ENCODE measurements at regions not wholly inside any gene's neighbourhood (a gene's known extent, or its start where the extent isn't known, plus 50 kb on each side); places are given as distances from the start of the nearest gene placed in this dataset.

- 92% methylated on average over 3 of the region's 3 CpGs; no CpG with 5 or more reads in 1 of the 2 experiments for whole genome bisulfite sequencing, 2 experiments (ENCODE audit: extremely low coverage in 1 of 2, insufficient coverage in 1 of 2, insufficient read length in 1 of 2, insufficient replicate concordance in 2 of 2, low coverage in 1 of 2, low lambda C conversion rate in 2 of 2, missing lambda C conversion rate in 1 of 2)
- Histone ChIP-seq H3K4ac (replicated peaks; ENCODE audit: insufficient read length, low read depth, low read length) (no peak overlapping the region), H3K9me3 (ENCODE audit: insufficient read depth in 2 of 2, low read depth in 1 of 2, low read length in 1 of 2) (peaks cover 0 to 6% of the 10 kb centered on the region in 2 experiments; a peak in 1 of 4 replicates), H4K91ac (replicated peaks; ENCODE audit: insufficient read length, low read length) (no peak overlapping the region), H3K4me3 (ENCODE audit: extremely low read depth in 1 of 4, insufficient read depth in 2 of 4, low read depth in 3 of 4, low read length in 4 of 4) (no peak overlapping the region), H3K79me1 (ENCODE audit: low read depth, low read length) (no peaks in the 10 kb centered on the region), H2BK120ac (replicated peaks; ENCODE audit: low read depth, low read length) (no peak overlapping the region), H4K20me1 (replicated peaks in 1 of 2; ENCODE audit: control insufficient read depth in 1 of 2, insufficient read depth in 2 of 2, low read length in 2 of 2) (no peaks in the 10 kb centered on the region), H2BK20ac (ENCODE audit: low read length) (no peak overlapping the region), H3K14ac (ENCODE audit: insufficient read length) (no peak overlapping the region), H3K27ac (ENCODE audit: low read depth, low read length) (no peak overlapping the region), H3K36me3 (ENCODE audit: control insufficient read depth in 2 of 4, insufficient read depth in 4 of 4, low read length in 3 of 4) (no peaks in the 10 kb centered on the region), H4K8ac (ENCODE audit: extremely low read depth, insufficient read depth, low read length) (no peak overlapping the region), H2BK5ac (ENCODE audit: low read depth, low read length) (no peak overlapping the region), H2AK5ac (ENCODE audit: low read depth, low read length) (no peak overlapping the region), H3K27me3 (replicated peaks in 1 of 4; ENCODE audit: control insufficient read depth in 3 of 4, extremely low read depth in 1 of 4, insufficient read depth in 3 of 4, low read length in 3 of 4) (no peaks in the 10 kb centered on the region), H2BK15ac (ENCODE audit: low read length) (no peak overlapping the region), H4K5ac (ENCODE audit: insufficient read length, low read depth, low read length) (no peak overlapping the region), H3K23me2 (ENCODE audit: low read depth, low read length) (no peaks in the 10 kb centered on the region), H2BK12ac (ENCODE audit: low read depth, low read length) (no peak overlapping the region), H3K23ac (ENCODE audit: insufficient read length) (no peak overlapping the region), H2AFZ (ENCODE audit: low read length) (0 out of 2 replicates have a peak overlapping the region, but pooled peaks have one; percentile 19), H3K9ac (replicated peaks in 1 of 4; ENCODE audit: extremely low read depth in 1 of 4, low read depth in 3 of 4, low read length in 3 of 4) (no peak overlapping the region), H3K79me2 (ENCODE audit: control insufficient read depth in 1 of 2, insufficient read depth in 2 of 2, low read length in 2 of 2) (no peaks in the 10 kb centered on the region), H3K18ac (ENCODE audit: extremely low read depth, low read length) (no peak overlapping the region), H3K4me1 (replicated peaks in 1 of 4; ENCODE audit: control insufficient read depth in 3 of 4, insufficient read depth in 4 of 4, low read length in 3 of 4) (no peaks in the 10 kb centered on the region), H3K4me2 (ENCODE audit: insufficient read depth in 1 of 2, low read depth in 2 of 2, low read length in 2 of 2) (no peak overlapping the region), H3K56ac (replicated peaks; ENCODE audit: insufficient read length, low read depth, low read length) (no peak overlapping the region)
- FAIRE-seq (no peak), DNase-seq (ENCODE audit: low read depth in 1 of 2, low spot score in 2 of 2) (no peak)
- CTCF ChIA-PET (ENCODE audit: partially characterized antibody): no interaction called here
- POLR2A ChIA-PET (ENCODE audit: partially characterized antibody): no interaction called here
- TF ChIP-seq ZNF274 (IDR thresholded peaks at IDR 0.05; ENCODE audit: borderline replicate concordance, extremely low read depth, low read length) (no peak), TBP (IDR thresholded peaks at IDR 0.05; ENCODE audit: low read depth, low read length) (no peak)
These were observed 1219.0 kb downstream of the ARAP2 start for GRCh38 chr4:35025152-35025834.
